ENCODE measurements at regions not wholly inside any gene's neighbourhood (a gene's known extent, or its start where the extent isn't known, plus 50 kb on each side); places are given as distances from the start of the nearest gene placed in this dataset.

- TF ChIP-seq CEBPZ (IDR thresholded peaks at IDR 0.05; ENCODE audit: low read depth, low read length) (no peak), POLR2AphosphoS2 (IDR thresholded peaks at IDR 0.05; ENCODE audit: low read depth, low read length) (no peak), NBN (IDR thresholded peaks at IDR 0.05) (no peak), ZSCAN29 (IDR thresholded peaks at IDR 0.05) (no peak)
Measured at GRCh38 chr20:11687546-11688292, 230.0 kb upstream of the BTBD3 start (continued).

GRCh38 chr20:11689262-11689661 lies 228.4 kb upstream of the BTBD3 start:
- intact Hi-C loops (cut with micrococcal nuclease; ENCODE audit: unreplicated experiment): no loop called here
- in situ Hi-C loops (cut with MboI): loop anchor here (10.0 kb wide), 1 partner anchor 1426 kb away; no protein-coding TSS in a partner anchor
- no peaks in the 10 kb centered on the region for H3K27me3 ChIP-seq (replicated peaks in 1 of 2; ENCODE audit: control insufficient read depth in 2 of 2, insufficient read depth in 2 of 2, low read length in 1 of 2)
- no peak overlapping the region for H2AFZ ChIP-seq (ENCODE audit: control insufficient read depth, low read depth, low read length)
- no peak overlapping the region for H3K9ac ChIP-seq (ENCODE audit: control insufficient read depth, insufficient read depth, low read length)
- ATAC-seq: no peak
- H3K36me3 ChIP-seq (ENCODE audit: control insufficient read depth in 2 of 2, insufficient read depth in 2 of 2, low read length in 1 of 2): no peaks in the 10 kb centered on the region
- TF ChIP-seq NFIC (IDR thresholded peaks at IDR 0.05; ENCODE audit: low read depth, low read length): no peak
- TF ChIP-seq PML (IDR thresholded peaks at IDR 0.05; ENCODE audit: low read length): no peak
- no peak for DNase-seq (ENCODE audit: low read depth, low spot score)
- H3K27ac ChIP-seq (ENCODE audit: control insufficient read depth, insufficient read depth): no peak overlapping the region
- no peaks in the 10 kb centered on the region for H4K20me1 ChIP-seq (ENCODE audit: control insufficient read depth, insufficient read depth)
- SMC1A ChIA-PET (ENCODE audit: uncharacterized antibody, unreplicated experiment): no interaction called here
- POLR2A ChIA-PET: no interaction called here
- no peaks in the 10 kb centered on the region for H3K79me2 ChIP-seq (ENCODE audit: control insufficient read depth, insufficient read depth, low read length)
- no peaks in the 10 kb centered on the region for H3K4me1 ChIP-seq (ENCODE audit: control insufficient read depth, insufficient read depth, low read length)
- RAD21 ChIA-PET (ENCODE audit: unreplicated experiment): no interaction called here
- H3K4me3 ChIP-seq: no peak overlapping the region
- WGBS (ENCODE audit: insufficient coverage, insufficient replicate concordance, low lambda C conversion rate, missing lambda C conversion rate): 11% methylated on average over 2 of the region's 2 CpGs
- no peaks in the 10 kb centered on the region for H3K9me3 ChIP-seq (replicated peaks; ENCODE audit: control insufficient read depth, insufficient read depth, low read length)
- no TSS peak for BruUV-seq (replicated peaks)
- CTCF ChIA-PET: no interaction called here
- FAIRE-seq: no peak
- H3K4me2 ChIP-seq (ENCODE audit: control insufficient read depth, insufficient read depth): no peak overlapping the region

Data from GM12878 (cell line).